Lung (tissue), 11 donors: ENCODE measurements at regions not wholly inside any gene's neighbourhood (a gene's known extent, or its start where the extent isn't known, plus 50 kb on each side); places are given as distances from the start of the nearest gene placed in this dataset.
"Not testable (repeated sequence)": the region's sequence is repeated elsewhere in the genome, so short reads cannot be mapped to it uniquely, and the experiment has no call there.

Experiments
- ATAC-seq: fragments of 200-7000 bp; cut with Tn5 transposase; one replicate; pipeline ENCODE4 v1.9.1; 2020; ENCODE audit warnings: moderate number of reproducible peaks; ENCODE audit not compliant: insufficient read depth, low FRiP score
- DNase-seq, 3 donors: peaks; one replicate each; pipeline ENCODE4 v3.0.0-alpha.2; 2013 to 2017
- H3K27ac ChIP-seq, 2 donors: one replicate each; pipeline ENCODE4 v1.5.1; 2013; ENCODE audit warnings: mild to moderate bottlenecking in 2 of 2, moderate library complexity in 2 of 2, control low read depth in 1 of 2, inconsistent platforms in 1 of 2, low read depth in 1 of 2, low read length in 1 of 2
- H3K27me3 ChIP-seq, 3 donors: one replicate each; pipeline ENCODE4 v1.5.1; 2013; ENCODE audit warnings: low read length in 2 of 3; ENCODE audit not compliant: control insufficient read depth in 3 of 3, insufficient read depth in 3 of 3
- H3K36me3 ChIP-seq, 4 donors: one replicate each; pipeline ENCODE4 v1.5.1; 2013; ENCODE audit warnings: low read length in 4 of 4, mild to moderate bottlenecking in 1 of 4, moderate library complexity in 1 of 4; ENCODE audit not compliant: control insufficient read depth in 4 of 4, insufficient read depth in 4 of 4
- H3K4me1 ChIP-seq, 5 donors: one replicate each; pipeline ENCODE4 v1.5.1; 2013; ENCODE audit warnings: low read length in 5 of 5, mild to moderate bottlenecking in 2 of 5, moderate library complexity in 1 of 5; ENCODE audit not compliant: control insufficient read depth in 5 of 5, insufficient read depth in 5 of 5
- H3K4me3 ChIP-seq: one replicate; pipeline ENCODE4 v1.5.1; 2013; ENCODE audit warnings: mild to moderate bottlenecking, control low read depth, moderate library complexity
- H3K9ac ChIP-seq, 2 donors: one replicate each; pipeline ENCODE4 v1.5.1; 2013; ENCODE audit warnings: low read length in 2 of 2, control low read depth in 1 of 2; ENCODE audit not compliant: insufficient read depth in 1 of 2
- H3K9me3 ChIP-seq, 4 donors: one replicate each; pipeline ENCODE4 v1.5.1; 2013; ENCODE audit warnings: low read length in 3 of 4, mild to moderate bottlenecking in 1 of 4, moderate library complexity in 1 of 4; ENCODE audit not compliant: control insufficient read depth in 4 of 4, insufficient read depth in 3 of 4
- WGBS, 2 donors: extraction: QIAGEN DNeasy Blood & Tissue Kit; methylation state at CpG; one replicate each; pipeline ENCODE4 v1.1.7; 2013; 5-methylcytosine and 5-hydroxymethylcytosine counted together
- TF ChIP-seq, protein P1 (sequence below): IDR thresholded peaks from 2 replicates; pipeline ENCODE4 v1.5.1; 2012; ENCODE audit warnings: mild to moderate bottlenecking; ENCODE audit errors: control extremely low read depth, extremely low read depth
- donor health status: control.
- donor health status: control.
- donor health status: Bipolar disorder and iron deficiency.
- donor health status: healthy.
- donor health status: DM: yes; HTN: yes; CAD: no.

- H3K9ac ChIP-seq = no peak overlapping the region
- no peaks in the 10 kb centered on the region for H3K27me3 ChIP-seq
- H3K4me3 ChIP-seq = no peak overlapping the region
- DNase-seq = no peak
- TF ChIP-seq, protein P1, sequence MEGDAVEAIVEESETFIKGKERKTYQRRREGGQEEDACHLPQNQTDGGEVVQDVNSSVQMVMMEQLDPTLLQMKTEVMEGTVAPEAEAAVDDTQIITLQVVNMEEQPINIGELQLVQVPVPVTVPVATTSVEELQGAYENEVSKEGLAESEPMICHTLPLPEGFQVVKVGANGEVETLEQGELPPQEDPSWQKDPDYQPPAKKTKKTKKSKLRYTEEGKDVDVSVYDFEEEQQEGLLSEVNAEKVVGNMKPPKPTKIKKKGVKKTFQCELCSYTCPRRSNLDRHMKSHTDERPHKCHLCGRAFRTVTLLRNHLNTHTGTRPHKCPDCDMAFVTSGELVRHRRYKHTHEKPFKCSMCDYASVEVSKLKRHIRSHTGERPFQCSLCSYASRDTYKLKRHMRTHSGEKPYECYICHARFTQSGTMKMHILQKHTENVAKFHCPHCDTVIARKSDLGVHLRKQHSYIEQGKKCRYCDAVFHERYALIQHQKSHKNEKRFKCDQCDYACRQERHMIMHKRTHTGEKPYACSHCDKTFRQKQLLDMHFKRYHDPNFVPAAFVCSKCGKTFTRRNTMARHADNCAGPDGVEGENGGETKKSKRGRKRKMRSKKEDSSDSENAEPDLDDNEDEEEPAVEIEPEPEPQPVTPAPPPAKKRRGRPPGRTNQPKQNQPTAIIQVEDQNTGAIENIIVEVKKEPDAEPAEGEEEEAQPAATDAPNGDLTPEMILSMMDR = no peak
- H3K27ac ChIP-seq = no peak overlapping the region
- ATAC-seq = no peak
- H3K36me3 ChIP-seq = no peaks in the 10 kb centered on the region
- WGBS, 2 donors = 60 to 76% methylated on average over 4 of the region's 4 CpGs
- H3K4me1 ChIP-seq = no peaks in the 10 kb centered on the region
- H3K9me3 ChIP-seq = no peaks in the 10 kb centered on the region
Measured at GRCh38 chr3:18556503-18557135, 131.5 kb upstream of the SATB1 start.

GRCh38 chr3:18556001-18556408, 130.9 kb upstream of the SATB1 start:
- WGBS, 2 donors = 82 to 94% methylated on average over 3 of the region's 3 CpGs
- no peaks in the 10 kb centered on the region for H3K27me3 ChIP-seq
- TF ChIP-seq, protein P1 = no peak
- H3K4me1 ChIP-seq = no peaks in the 10 kb centered on the region
- H3K36me3 ChIP-seq = no peaks in the 10 kb centered on the region
- no peak overlapping the region for H3K27ac ChIP-seq
- H3K9ac ChIP-seq = no peak overlapping the region
- no peak for DNase-seq
- no peak overlapping the region for H3K4me3 ChIP-seq
- no peaks in the 10 kb centered on the region for H3K9me3 ChIP-seq
- no peak for ATAC-seq

- H3K4me1 ChIP-seq, DNase-seq, ATAC-seq, H3K27ac ChIP-seq, H3K9me3 ChIP-seq, H3K9ac ChIP-seq, H3K27me3 ChIP-seq, H3K36me3 ChIP-seq, H3K4me3 ChIP-seq: not testable (repeated sequence)
- WGBS, 2 donors = 79 to 87% methylated on average over 9 of the region's 9 CpGs
Measured at GRCh38 chr3:18552579-18553105, 127.5 kb upstream of the SATB1 start.

DNA sequence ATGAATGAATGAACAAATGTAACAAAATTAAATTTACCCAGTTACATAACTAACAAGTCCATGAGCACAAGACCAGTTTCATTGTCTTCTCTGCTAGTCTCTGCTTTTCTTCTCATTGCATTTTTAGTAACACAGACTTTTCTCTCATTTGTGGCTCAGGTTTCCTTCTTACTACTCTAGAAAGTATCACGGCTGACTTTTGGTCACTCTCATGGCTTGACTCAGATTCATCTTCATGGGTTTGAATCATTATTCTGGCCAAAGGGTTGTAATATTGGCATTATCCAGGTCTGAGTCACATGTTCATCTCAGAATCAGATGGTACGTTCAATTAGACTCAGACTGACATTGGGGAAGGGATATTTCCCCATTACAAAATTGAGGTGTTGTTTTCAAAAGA, 121.5 kb upstream of the SATB1 start:
- H3K27ac ChIP-seq = no peak overlapping the region
- H3K9me3 ChIP-seq = no peaks in the 10 kb centered on the region
- DNase-seq = no peak
- WGBS, 2 donors = 91 to 93% methylated on average over 2 of the region's 2 CpGs
- no peak for ATAC-seq
- no peaks in the 10 kb centered on the region for H3K27me3 ChIP-seq
- H3K4me1 ChIP-seq = no peaks in the 10 kb centered on the region
- no peak overlapping the region for H3K4me3 ChIP-seq
- H3K36me3 ChIP-seq = no peaks in the 10 kb centered on the region
- no peak overlapping the region for H3K9ac ChIP-seq
- TF ChIP-seq, protein P1 = no peak
